ENCODE measurements at regions not wholly inside any gene's neighbourhood (a gene's known extent, or its start where the extent isn't known, plus 50 kb on each side); places are given as distances from the start of the nearest gene placed in this dataset.
"Not testable (repeated sequence)": the region's sequence is repeated elsewhere in the genome, so short reads cannot be mapped to it uniquely, and the experiment has no call there.

GRCh38 chr4:146073517-146073916 lies 102.0 kb upstream of the LSM6 start:
- DNase-seq = no peak

- no peak for DNase-seq
Observed at GRCh38 chr4:146072376-146072775, 103.1 kb upstream of the LSM6 start.

GRCh38 chr4:146071390-146071789 lies 104.1 kb upstream of the LSM6 start:
- no peak for DNase-seq

GRCh38 chr4:146063143-146063542 lies 112.4 kb upstream of the LSM6 start:
- DNase-seq = no peak

GRCh38 chr4:146062340-146062739 lies 113.2 kb upstream of the LSM6 start:
- no peak for DNase-seq

- no peak for DNase-seq
Observed at GRCh38 chr4:146061610-146062334, 113.7 kb upstream of the LSM6 start.

- no peak for DNase-seq
Observed at GRCh38 chr4:146059865-146060264, 115.7 kb upstream of the LSM6 start.

- DNase-seq = no peak
Observed at GRCh38 chr4:146059151-146059550, 116.4 kb upstream of the LSM6 start.

GRCh38 chr4:146058531-146058930 lies 117.0 kb upstream of the LSM6 start:
- no peak for DNase-seq

GRCh38 chr4:146054676-146055075 lies 116.1 kb upstream of the ZNF827 start:
- DNase-seq = no peak

- no peak for DNase-seq
Observed at GRCh38 chr4:146053891-146054290, 115.3 kb upstream of the ZNF827 start.

- DNase-seq = no peak
Observed at GRCh38 chr4:146051728-146052391, 113.2 kb upstream of the ZNF827 start.

- no peak for DNase-seq
Observed at GRCh38 chr4:146051223-146051622, 112.6 kb upstream of the ZNF827 start.

- no peak for DNase-seq
Observed at GRCh38 chr4:146049802-146050201, 111.2 kb upstream of the ZNF827 start.

- DNase-seq = not testable (repeated sequence)
Observed at GRCh38 chr4:146047768-146048167, 109.1 kb upstream of the ZNF827 start.

GRCh38 chr4:146041139-146042004 lies 102.7 kb upstream of the ZNF827 start:
- DNase-seq = no peak

GRCh38 chr4:146040623-146041022 lies 102.0 kb upstream of the ZNF827 start:
- DNase-seq = no peak

GRCh38 chr4:146033149-146033548 lies 94.5 kb upstream of the ZNF827 start:
- DNase-seq = no peak

GRCh38 chr4:146032234-146032860 lies 93.7 kb upstream of the ZNF827 start:
- no peak for DNase-seq

GRCh38 chr4:146029939-146030710 lies 91.5 kb upstream of the ZNF827 start:
- DNase-seq = no peak

- DNase-seq = no peak
Observed at GRCh38 chr4:146029147-146029546, 90.5 kb upstream of the ZNF827 start.
